ENCODE measurements at regions not wholly inside any gene's neighbourhood (a gene's known extent, or its start where the extent isn't known, plus 50 kb on each side); places are given as distances from the start of the nearest gene placed in this dataset.
"Not testable (repeated sequence)": the region's sequence is repeated elsewhere in the genome, so short reads cannot be mapped to it uniquely, and the experiment has no call there.

GRCh38 chrX:42399632-42400024, 378.3 kb downstream of the PPP1R2C start:
- Mint-ChIP-seq H3K27me3 (no peaks in the 10 kb centered on the region), H3K9me3 (no peaks in the 10 kb centered on the region), H3K27ac (peak overlapping the region; percentile 64), H3K36me3 (ENCODE audit: low read depth) (no peaks in the 10 kb centered on the region), H3K4me1 (ENCODE audit: low read depth) (peaks cover 17% of the 10 kb centered on the region), H3K4me3 (peak overlapping the region; percentile 27)

- Mint-ChIP-seq H3K4me3 (peak overlapping the region; percentile 27), H3K9me3 (no peaks in the 10 kb centered on the region), H3K27ac (peak overlapping the region; percentile 64), H3K4me1 (ENCODE audit: low read depth) (peaks cover 17% of the 10 kb centered on the region), H3K27me3 (no peaks in the 10 kb centered on the region), H3K36me3 (ENCODE audit: low read depth) (no peaks in the 10 kb centered on the region)
Measured at GRCh38 chrX:42398967-42399631, 378.9 kb downstream of the PPP1R2C start.

GRCh38 chrX:42396136-42396535, 381.8 kb downstream of the PPP1R2C start:
- no peaks in the 10 kb centered on the region for H3K36me3 Mint-ChIP-seq (ENCODE audit: low read depth)
- H3K4me3 Mint-ChIP-seq = no peak overlapping the region
- no peak overlapping the region for H3K27ac Mint-ChIP-seq

DNA sequence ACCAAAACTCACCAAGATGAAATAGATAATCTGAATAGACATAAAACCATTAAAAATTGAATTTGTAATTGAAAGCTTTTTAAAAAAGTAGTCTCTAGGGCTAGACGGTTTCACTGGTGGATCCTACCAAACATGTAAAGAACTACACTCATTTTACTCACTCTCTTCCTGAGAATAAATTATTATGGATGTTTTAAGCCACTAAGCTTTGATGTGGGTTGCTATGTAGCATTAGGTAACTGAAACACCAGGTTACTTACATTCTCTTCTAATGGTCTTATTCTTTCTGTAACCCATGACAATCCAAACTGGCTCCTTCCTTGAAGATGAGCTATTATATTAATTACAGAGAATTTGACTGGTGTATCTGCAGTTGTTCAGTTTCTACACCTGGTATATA, 385.1 kb downstream of the PPP1R2C start:
- Mint-ChIP-seq H3K27ac (no peak overlapping the region), H3K27me3 (no peaks in the 10 kb centered on the region), H3K4me3 (no peak overlapping the region), H3K9me3 (peaks cover 3% of the 10 kb centered on the region), H3K4me1 (ENCODE audit: low read depth) (no peaks in the 10 kb centered on the region), H3K36me3 (ENCODE audit: low read depth) (no peaks in the 10 kb centered on the region)

More at GRCh38 chrX:42396136-42396535, 381.8 kb downstream of the PPP1R2C start:
- peaks cover 17% of the 10 kb centered on the region for H3K4me1 Mint-ChIP-seq (ENCODE audit: low read depth)
- H3K27me3 Mint-ChIP-seq = no peaks in the 10 kb centered on the region
- H3K9me3 Mint-ChIP-seq = peaks cover 3% of the 10 kb centered on the region

GRCh38 chrX:42386681-42387080, 391.3 kb downstream of the PPP1R2C start:
- H3K4me3 Mint-ChIP-seq = no peak overlapping the region
- no peak overlapping the region for H3K27ac Mint-ChIP-seq
- no peaks in the 10 kb centered on the region for H3K36me3 Mint-ChIP-seq (ENCODE audit: low read depth)
- H3K27me3 Mint-ChIP-seq = no peaks in the 10 kb centered on the region
- H3K9me3 Mint-ChIP-seq = peaks cover 3% of the 10 kb centered on the region
- H3K4me1 Mint-ChIP-seq (ENCODE audit: low read depth) = peaks cover 8% of the 10 kb centered on the region

GRCh38 chrX:42385730-42386129, 392.2 kb downstream of the PPP1R2C start:
- Mint-ChIP-seq H3K36me3 (ENCODE audit: low read depth) (no peaks in the 10 kb centered on the region), H3K27ac (no peak overlapping the region), H3K27me3 (no peaks in the 10 kb centered on the region), H3K4me1 (ENCODE audit: low read depth) (peaks cover 8% of the 10 kb centered on the region), H3K4me3 (no peak overlapping the region), H3K9me3 (no peaks in the 10 kb centered on the region)

DNA sequence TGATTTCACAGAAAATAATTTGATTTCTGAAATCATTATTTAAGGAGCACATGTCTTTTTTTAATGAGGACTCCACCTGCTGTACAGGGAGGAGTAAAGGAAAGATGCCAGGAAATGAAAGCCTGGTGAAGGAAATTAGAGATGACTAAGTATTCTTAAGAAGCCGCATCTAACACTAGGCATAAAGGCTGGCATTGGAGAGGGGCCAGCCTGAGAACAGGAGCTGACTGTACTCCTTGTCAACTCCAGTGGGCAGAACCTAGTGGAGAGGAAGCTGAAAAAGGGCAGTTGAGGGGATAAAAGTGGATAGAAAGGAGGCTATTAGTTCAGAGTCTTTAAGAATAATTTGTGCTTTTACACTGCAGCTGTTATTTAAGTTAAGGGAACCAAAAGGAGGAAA, 393.0 kb downstream of the PPP1R2C start:
- Mint-ChIP-seq H3K27ac (no peak overlapping the region), H3K27me3 (no peaks in the 10 kb centered on the region), H3K4me3 (no peak overlapping the region), H3K36me3 (ENCODE audit: low read depth) (no peaks in the 10 kb centered on the region), H3K9me3 (no peaks in the 10 kb centered on the region), H3K4me1 (ENCODE audit: low read depth) (peaks cover 8% of the 10 kb centered on the region)

- no peak overlapping the region for H3K4me3 Mint-ChIP-seq
- H3K27ac Mint-ChIP-seq = no peak overlapping the region
- H3K4me1 Mint-ChIP-seq (ENCODE audit: low read depth) = no peaks in the 10 kb centered on the region
- H3K27me3 Mint-ChIP-seq = no peaks in the 10 kb centered on the region
- no peaks in the 10 kb centered on the region for H3K36me3 Mint-ChIP-seq (ENCODE audit: low read depth)
- no peaks in the 10 kb centered on the region for H3K9me3 Mint-ChIP-seq
Measured at GRCh38 chrX:42378857-42379256, 399.1 kb downstream of the PPP1R2C start.

GRCh38 chrX:42375086-42375485, 402.9 kb downstream of the PPP1R2C start:
- no peaks in the 10 kb centered on the region for H3K27me3 Mint-ChIP-seq
- no peak overlapping the region for H3K27ac Mint-ChIP-seq
- peaks cover 5% of the 10 kb centered on the region for H3K4me1 Mint-ChIP-seq (ENCODE audit: low read depth)

GRCh38 chrX:42366181-42366580, 411.8 kb downstream of the PPP1R2C start:
- Mint-ChIP-seq H3K36me3 (ENCODE audit: low read depth) (no peaks in the 10 kb centered on the region), H3K9me3 (no peaks in the 10 kb centered on the region), H3K27me3 (no peaks in the 10 kb centered on the region), H3K27ac (no peak overlapping the region), H3K4me1 (ENCODE audit: low read depth) (peaks cover 9% of the 10 kb centered on the region), H3K4me3 (no peak overlapping the region)

More at GRCh38 chrX:42375086-42375485, 402.9 kb downstream of the PPP1R2C start:
- no peak overlapping the region for H3K4me3 Mint-ChIP-seq
- no peaks in the 10 kb centered on the region for H3K36me3 Mint-ChIP-seq (ENCODE audit: low read depth)
- H3K9me3 Mint-ChIP-seq = no peaks in the 10 kb centered on the region

DNA sequence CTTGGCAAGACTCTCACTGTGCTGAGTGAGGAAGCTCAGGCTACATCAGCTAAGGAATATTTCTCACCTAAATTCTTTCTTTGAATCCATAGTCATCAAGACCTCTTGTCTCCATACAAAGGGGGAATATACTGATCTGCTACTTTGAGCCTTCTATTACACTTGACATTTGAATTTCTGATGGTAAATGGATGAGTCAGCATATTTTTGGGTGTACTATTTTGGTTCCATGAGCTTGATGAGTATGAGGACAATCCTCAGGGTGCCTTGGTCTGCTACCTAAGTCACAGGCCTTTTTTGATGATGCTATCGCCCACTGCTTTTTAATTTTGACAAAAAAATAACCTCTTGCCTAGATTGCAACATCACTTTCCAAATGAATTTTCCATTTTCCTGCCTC, 415.7 kb downstream of the PPP1R2C start:
- no peaks in the 10 kb centered on the region for H3K9me3 Mint-ChIP-seq
- no peak overlapping the region for H3K4me3 Mint-ChIP-seq
- no peaks in the 10 kb centered on the region for H3K4me1 Mint-ChIP-seq (ENCODE audit: low read depth)
- no peaks in the 10 kb centered on the region for H3K27me3 Mint-ChIP-seq
- H3K27ac Mint-ChIP-seq = no peak overlapping the region
- no peaks in the 10 kb centered on the region for H3K36me3 Mint-ChIP-seq (ENCODE audit: low read depth)

GRCh38 chrX:42342981-42343380, 419.6 kb upstream of the CASK start:
- not testable (repeated sequence) for H3K9me3 Mint-ChIP-seq; H3K4me3 Mint-ChIP-seq; H3K36me3 Mint-ChIP-seq (ENCODE audit: low read depth); H3K4me1 Mint-ChIP-seq (ENCODE audit: low read depth); H3K27ac Mint-ChIP-seq; H3K27me3 Mint-ChIP-seq

Measured in stimulated activated naive CD8-positive, alpha-beta T cell treated with anti-CD3 and anti-CD28 coated beads, Interleukin-15, Interleukin-2, amounts not matched to agents 100 ng/mL and 50 ng/mL, for 24 hours (primary cell).